H4 (cell line): ENCODE measurements at regions not wholly inside any gene's neighbourhood (a gene's known extent, or its start where the extent isn't known, plus 50 kb on each side); places are given as distances from the start of the nearest gene placed in this dataset.
A peak's percentile ranks its signal among the peaks of the same experiment; 100 is the strongest.
"Not testable (repeated sequence)": the region's sequence is repeated elsewhere in the genome, so short reads cannot be mapped to it uniquely, and the experiment has no call there.

Experiments
- DNase-seq: peaks from one replicate; pipeline ENCODE4 v3.0.0-alpha.2; 2015; ENCODE audit warnings: low spot score

DNA sequence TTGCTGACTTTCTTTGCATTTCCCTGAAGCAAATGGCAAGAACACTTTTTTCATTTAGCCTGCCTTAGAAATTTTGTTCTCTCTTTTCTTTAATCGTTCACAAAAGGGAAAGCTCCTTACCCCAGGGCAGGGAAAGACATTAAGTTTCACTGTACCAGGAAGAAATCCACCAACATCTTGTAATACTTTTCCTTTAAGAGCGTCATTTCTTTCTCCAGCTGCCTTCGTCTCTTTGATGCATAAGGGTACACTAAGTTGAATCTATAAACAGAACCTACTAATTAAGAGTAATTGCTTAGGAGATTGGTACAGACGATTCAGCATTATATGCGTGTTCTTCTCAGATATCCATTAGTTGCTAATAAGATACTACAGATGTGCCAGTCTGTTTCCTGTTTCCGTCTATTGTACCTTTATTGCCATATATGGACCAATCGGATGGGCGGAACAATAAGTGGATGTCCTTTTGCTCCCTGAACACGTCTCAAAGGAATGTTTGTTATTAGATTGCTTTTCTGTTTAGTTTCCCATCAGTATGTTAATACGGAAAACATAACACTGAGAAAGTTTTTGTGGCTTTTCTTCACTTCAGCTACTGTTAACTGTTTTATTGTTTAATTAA, 276.7 kb upstream of the RARB start:
- peak; percentile 20 for DNase-seq

DNA sequence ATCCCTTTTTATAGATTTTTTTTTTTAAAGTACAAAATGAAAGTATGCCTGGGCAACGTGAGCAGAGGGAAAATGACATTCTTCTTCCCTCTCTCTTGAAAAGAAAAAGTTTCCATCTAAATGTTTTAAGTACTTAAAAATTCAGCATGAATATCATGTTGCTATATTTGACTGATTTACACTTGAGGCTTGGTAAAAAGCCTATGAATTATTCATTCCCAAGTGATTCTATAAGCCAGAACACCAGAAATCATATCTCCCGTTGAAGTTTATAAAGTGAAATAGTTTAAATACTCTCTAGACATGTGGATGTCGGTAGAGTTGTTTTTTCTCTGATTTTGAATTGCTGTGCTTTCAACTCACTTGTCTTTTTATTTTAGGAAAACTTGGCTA, 276.2 kb upstream of the RARB start:
- DNase-seq: no peak

DNA sequence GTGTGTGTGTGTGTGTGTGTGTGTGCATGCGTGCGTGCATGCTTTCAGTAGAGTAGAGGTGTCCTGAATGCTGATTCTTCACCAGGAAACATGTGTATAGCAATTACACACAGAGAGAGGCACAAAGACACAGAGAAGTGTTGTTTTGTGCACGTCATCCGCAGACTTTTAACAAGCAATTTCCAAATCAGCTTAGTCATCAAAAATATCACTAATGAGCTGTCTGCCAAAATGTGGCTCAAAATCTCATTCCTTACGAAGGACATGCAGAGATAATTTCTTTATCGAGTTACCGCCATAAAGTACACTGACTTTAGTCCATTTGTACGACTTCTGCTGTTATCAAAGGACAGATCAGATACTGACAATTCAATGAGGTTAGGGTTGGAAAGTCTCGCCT, 274.9 kb upstream of the RARB start:
- no peak for DNase-seq

DNA sequence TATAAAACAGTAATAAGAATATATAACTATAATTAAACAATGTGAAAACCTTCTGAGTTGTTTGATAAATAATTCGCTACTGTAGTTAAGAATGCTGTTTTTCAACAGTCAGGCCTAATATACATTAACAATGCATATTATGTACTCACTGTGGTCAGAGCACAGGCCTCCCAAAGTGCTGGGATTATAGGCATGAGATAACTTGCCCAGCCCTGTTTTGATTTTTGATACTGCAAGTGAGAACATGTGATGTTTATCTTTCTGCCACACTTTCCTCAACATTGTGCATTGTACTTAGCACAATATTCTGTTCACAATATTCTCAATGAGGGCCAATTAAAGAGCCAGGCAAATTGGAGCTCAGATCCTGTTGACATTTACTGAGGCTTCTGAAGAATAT, 274.5 kb upstream of the RARB start:
- DNase-seq: no peak

DNA sequence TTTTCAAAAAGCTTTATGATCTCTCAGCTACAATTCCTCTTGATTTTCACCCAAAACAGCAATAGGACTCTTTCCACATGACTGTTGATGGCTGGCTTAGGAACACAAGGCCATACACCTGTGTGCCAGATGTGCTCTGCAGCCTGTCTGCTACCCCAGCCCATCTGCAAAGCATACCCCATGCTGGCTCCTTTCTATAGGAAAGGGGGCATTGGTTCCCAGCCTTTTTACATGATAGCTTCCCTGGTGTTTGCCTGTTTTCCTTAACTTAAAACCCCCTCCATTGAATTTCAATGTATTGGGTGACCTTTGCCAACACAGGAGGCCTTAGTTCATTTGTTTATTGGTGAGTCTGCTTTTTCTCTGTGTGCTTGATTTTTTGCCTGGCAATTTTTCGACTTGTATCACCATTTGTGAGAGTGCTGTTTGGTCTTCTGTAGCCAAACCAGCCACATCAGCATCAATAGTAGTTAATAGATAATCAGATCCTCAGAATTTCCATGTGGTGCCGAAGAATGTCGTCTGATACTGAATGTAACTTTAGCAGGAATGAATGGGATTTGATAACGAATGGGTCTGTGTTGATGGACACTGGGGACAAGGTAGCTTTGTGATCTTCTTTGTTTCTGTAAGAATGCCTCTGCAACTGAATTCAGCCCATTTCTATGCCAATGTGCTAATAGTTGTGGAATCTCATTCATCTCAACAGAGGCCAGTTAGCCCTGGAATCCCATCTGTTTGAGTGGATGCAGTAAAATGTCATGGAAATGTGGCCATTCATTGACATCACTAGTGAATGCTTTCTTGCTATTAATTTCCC, 272.2 kb upstream of the RARB start:
- DNase-seq: no peak

DNA sequence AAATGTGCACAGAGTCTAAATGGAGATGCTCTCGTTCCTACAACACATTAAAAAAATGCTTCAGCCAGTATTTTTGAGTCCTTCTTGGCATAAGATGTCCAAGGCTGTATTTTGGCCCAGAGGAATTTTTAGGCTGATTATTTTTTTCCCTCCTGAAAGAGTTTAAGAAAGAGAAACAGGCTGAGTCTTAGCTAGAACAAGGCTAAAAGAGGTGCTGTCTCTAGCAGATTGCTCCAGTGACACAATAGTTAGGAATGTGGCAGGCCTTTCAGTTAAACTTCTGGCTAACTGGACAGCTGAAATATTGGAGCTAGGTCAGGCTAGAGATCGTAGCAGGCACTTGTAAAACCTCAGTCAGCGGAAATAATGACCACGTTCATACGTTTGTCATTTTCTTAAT, 271.4 kb upstream of the RARB start:
- DNase-seq: peak; percentile 11

DNA sequence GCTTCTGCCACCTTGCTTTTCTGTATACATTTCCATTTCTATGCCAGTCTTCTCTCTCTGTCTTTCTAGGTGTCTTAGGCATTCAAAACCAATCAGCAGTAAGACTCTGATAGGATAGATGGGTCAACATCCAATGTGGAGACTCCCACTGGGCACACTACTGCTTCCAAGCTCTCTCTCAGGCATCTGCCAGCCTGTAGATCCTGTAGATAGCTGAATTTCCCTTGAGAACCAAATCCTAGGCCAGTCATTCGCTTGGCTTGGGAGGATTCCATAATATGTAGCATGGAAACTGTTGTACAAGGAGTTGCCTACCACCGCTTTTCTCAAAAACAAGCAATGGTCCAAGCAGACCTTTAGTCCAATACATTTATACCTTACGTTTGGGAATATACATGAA, 262.8 kb upstream of the RARB start:
- no peak for DNase-seq

DNA sequence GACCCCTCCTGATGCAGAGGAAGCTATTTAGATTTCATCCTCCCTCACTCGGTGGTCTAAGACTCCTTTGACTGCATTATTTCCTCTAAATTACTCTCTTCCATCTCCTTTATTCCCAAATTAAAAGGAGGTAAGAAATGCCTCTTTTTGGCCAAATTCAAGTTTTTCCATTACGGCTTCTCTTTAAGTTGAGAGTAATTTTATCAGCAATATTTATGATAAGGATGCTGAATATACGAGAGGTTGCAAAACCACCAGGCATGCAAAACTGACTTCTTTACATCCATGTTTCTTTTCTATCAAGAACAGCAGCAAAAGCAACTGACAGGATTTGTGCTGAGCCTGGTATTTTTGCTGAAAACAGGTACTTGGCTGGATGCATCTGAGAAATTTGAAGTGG, 262.0 kb upstream of the RARB start:
- no peak for DNase-seq

DNA sequence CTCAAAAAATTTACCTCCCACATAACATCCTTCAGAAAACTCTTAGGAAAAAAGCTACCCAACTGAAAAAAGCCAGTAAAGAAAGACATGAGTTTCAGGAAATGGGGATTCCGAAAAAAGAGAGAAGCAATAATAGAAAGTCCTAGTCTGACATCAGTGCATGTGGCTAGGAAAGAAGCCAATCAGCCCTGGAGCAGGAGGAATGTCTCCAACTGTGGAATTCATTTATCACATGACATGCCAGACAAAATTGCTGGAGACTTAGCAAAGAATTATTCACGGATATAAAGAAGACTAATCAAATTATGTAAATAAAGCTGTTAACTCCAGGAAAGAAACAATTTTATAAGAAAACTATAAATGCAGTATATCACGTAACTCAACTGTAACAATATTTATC, 258.9 kb upstream of the RARB start:
- DNase-seq: no peak

DNA sequence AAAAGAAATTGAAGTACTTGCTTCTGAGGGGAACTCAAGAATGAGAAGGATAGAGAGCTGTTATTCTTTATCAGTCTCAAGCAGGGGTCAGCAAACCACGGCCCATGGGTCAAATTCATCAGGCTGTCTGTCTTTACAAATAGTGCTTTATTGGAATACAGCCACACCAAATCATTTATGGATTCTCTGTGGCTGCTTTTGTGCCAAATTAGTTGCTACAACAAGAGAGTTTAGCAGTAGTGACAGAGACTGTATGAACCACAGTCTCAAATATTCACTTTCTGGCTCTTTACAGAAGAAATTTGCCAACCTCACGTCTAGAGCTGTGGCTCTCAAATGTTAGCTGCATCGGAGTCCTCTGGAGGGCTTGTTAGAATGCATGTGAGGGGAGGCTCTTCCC, 258.0 kb upstream of the RARB start:
- DNase-seq: no peak

DNA sequence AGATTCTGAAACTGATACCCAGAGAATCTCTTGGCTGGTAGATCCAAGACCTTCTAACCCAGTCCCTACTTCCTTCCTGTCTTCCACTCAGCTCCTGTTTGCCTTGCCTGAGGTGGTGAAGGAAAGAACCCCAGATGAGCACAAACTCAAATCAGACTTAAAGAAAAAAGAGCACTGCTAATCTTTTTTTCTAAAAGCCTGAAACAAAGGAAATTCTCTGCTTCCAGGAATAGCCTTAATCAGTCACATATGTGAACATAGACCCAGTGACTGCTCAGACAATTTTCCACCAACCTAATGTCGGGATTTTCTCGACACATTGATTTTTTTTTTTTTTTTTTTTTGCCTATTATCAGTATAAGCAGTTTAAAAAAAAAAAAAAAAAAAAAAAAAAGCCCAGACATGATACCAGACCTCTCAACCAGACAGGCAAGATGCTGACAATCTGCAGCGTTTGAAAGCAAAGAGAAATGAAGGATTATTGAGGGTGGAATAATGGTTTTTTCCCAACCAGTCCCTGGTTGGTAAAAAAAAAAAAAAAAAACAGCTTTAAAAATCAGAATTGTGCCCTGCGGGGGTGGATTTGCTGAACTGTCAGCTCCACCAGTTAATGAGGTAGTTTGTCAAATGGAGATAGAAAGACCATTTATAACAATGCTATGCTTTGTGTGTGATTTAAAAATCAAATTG, 256.8 kb upstream of the RARB start:
- no peak for DNase-seq

DNA sequence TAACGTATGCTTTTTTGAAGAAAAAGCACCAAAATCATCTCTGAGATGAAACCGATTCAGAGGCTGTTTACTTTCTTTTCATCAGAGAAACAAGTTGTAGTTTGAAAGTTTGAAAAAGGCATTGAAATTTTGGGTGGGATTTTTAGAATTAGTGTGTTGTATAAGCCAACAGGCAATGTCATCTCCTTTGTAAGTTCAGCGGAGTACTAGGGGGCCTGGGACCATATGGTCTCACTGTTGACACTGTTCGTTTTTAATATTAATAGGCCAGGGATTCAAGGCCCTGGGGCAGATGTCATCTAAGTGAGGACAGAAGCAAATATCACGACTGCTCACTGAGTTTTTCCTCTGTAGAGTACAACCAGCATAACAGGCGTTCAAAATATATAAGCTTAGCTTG, 256.2 kb upstream of the RARB start:
- DNase-seq: no peak

DNA sequence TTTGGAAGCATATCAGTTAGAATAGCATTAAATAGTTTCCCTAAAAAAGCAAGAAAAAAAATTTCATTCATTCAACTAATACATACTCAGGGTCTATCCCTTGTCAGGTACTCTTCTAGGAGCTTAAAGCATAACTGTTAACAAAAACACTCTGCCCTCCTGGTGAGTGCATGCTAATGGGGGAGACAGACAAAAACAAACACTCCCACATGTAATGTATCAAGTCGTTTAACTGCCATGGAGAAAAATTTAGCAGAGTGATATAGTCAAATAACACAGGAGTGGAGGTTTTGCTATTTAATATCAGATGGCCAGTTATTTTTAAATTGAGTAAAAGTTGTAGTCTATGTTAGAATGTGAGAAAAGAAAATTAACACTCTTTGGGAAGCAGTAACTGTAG, 254.5 kb upstream of the RARB start:
- DNase-seq: no peak

DNA sequence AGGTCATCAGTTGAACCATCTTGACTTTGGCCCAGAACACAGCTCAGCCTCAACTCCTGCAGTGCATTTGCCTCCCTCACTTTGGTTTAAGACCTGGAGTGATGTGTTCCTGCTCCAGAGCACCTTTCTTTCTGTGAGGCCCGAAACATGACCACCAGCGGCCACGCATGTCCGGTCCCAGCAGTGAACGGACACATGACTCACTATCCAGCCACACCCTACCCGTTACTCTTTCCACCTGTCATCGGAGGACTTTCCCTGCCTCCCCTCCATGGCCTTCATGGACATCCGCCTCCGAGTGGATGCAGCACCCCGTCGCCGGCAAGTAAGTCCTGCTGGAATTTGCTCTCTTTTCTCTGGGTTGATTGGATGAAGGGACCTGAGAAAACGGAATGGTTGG, 253.8 kb upstream of the RARB start:
- no peak for DNase-seq

DNA sequence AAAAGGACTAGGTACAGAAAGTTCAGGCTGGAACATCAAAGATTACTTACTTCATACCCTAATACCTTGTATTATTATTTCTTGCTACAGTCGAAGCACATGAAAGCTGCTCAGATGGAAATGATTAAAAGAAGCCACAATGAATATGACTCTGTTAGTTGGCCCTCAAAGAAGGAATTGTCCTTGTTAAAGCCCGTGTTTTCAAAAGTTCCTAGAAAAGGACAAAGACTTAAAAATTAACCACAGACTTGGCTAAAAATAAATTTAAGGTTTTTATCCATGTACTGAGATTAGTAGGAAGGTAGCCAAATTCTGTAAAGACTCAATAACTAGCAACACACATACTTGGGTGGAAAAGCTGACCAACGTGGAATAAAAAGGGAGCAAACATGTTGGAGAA, 251.0 kb upstream of the RARB start:
- no peak for DNase-seq

DNA sequence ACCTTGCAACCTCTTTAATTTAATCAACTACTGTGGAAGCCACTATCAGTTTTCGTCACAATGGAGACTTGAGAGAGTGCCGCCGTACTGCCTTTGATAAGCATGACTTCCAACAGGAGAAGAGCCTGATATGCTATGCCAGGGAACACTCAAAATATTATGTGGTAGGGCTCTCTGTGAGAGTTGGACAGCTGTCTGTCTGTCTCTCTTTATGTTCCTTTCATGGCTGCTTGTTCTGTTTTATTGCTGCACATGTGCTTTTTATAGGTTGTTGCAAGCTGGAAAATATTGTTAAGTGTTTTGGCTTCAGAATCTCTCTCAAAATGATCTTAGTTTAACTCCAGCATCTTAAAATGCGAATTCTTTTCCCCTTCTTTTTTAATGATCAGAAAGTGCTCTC, 249.4 kb upstream of the RARB start:
- DNase-seq: no peak

DNA sequence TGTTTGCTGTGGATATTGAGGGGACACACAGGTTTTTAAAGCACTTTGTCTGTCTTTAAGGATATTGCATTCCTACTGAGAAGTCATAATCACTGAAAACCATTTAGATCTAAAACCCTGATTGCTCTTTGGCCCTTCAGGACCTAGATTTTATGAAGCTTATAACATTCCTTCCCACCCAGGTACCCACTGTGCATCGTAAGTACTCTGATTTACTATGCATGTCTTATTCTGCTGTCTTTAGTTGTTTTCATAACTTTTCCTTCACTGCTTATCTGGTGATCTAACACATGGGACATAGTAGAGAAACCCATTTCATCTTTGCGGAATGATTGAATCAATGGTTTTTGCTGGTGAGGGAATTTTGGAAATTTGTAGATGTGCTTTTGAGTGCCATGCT, 247.0 kb upstream of the RARB start:
- no peak for DNase-seq

DNA sequence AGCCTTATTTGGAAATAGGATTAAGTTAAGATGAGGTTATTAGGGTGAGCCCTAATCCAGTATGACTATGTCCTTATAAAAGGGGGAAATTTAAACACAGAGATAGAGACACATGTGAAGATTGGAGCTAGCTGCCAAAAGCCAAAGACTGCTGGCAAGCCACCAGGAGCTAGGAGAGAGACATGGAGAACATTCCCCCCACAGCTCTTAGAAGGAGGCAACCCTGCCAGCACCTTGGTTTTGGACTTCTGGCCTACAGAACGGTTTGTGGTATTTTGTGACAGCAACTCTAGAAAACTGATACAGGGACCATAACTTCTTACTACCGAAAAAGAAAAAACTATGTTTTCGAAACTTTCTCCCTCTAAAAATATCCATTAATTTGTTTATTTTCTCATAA, 245.3 kb upstream of the RARB start:
- no peak for DNase-seq

DNA sequence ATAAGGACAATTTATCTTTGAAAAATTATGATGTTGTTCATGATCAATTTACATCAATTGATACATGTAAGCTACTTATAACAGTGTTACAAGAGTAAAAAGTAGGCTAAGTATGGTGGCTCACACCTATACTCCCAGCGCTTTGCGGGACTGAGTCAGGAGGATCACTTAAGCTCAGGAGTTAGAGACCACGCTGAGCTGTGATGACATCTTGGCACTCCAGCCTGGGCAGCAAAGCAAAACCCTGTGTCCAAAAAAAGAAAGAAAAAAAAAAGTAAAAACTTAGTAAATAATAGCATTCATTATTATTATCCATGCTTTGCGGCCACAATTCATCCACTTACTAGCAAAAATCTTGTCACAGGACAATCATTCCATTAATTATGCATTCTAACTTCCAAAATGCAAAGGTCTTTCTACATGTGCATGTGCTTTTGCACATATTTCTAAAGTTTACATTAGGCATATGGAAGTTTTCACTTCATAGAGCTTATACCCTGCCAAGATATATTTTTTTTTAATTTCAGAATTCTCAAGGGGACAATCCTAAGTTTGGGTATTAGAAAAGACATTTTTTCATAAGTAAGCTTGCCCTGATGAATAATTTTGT, 243.3 kb upstream of the RARB start:
- DNase-seq: no peak

DNA sequence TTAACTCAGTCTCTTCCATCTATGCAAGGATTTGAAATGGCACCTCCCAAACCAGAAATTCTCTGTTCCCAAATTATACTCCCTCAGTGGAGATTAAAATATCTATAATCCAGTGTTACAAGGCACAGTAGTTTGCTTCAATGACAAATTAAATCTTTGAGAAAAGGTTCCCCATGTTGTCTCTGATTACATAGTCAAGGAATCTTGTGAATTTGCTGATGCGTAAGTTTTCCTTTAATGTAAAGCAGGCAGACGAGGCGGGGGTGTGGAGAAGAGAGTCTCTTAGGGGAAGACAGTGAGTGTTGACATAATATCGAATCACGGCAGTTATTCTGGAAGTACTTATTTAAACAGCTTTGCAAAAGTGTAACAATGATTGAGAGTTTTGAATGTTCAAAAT, 236.4 kb upstream of the RARB start:
- DNase-seq: no peak

DNA sequence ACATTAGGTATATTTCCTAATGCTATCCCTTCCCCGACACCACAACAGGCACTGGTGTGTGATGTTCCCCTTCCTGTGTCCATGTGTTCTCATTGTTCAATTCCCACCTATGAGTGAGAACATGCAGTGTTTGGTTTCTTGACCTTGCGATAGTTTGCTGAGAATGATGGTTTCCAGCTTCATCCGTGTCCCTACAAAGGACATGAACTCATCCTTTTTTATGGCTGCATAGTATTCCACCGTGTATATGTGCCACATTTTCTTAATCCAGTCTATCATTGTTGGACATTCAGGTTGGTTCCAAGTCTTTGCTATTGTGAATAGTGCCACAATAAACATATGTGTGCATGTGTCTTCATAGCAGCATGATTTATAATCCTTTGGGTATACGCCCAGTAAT, 228.5 kb upstream of the RARB start:
- not testable (repeated sequence) for DNase-seq

DNA sequence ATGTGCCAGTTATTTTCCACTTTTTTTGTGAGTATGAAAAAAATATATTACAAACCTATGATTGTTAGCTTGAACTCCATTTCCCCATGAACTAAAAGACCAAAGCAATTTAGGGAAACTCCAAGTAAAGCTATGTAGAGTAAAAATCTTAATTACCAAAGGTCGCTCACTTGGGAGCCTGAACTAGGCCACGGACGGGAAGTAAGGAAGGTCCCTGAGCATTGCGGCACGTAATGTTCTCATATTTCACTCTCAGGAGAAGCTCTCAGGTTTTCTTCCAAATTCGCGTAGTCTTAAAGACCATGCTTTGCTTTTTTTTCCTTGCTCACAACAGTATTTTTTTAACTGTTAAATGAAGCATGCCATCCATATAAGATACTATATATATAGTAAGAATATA, 215.3 kb upstream of the RARB start:
- no peak for DNase-seq

DNA sequence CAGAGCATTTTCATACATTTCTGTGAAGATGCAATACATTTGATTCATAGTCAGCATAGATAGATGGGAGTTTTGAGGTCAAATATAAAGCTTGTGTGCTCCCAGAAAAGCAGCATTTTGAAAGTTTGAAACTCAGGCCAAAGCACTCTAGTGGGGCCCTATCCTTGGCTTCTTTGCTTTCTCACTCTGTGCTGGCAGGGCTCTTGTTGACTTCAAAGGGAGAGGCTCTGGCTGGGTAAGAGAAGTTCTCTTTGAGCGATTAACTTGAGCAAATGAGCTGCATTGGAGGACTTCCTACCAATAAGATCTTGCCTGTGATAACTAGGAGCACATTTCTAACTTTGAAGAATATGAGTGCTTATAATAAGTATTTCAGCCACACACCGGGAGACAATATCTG, 214.0 kb upstream of the RARB start:
- no peak for DNase-seq
